Sigmoid colon (tissue), 6 donors: ENCODE measurements at regions not wholly inside any gene's neighbourhood (a gene's known extent, or its start where the extent isn't known, plus 50 kb on each side); places are given as distances from the start of the nearest gene placed in this dataset.

ENCODE experiments used
- DNase-seq: peaks from one replicate; pipeline ENCODE4 v3.0.0-alpha.2; 2019
- H3K27ac ChIP-seq, 4 donors: fragments of 200-600 bp; sonication (generic); one replicate each; pipeline ENCODE4 v1.5.1; 2016 to 2019; ENCODE audit warnings: mild to moderate bottlenecking in 1 of 4
- H3K27me3 ChIP-seq, 3 donors: fragments of 200-600 bp; sonication (generic); one replicate each; pipeline ENCODE4 v1.5.1; 2019; ENCODE audit warnings: mild to moderate bottlenecking in 1 of 3
- H3K36me3 ChIP-seq, 4 donors: fragments of 200-600 bp; sonication (generic); one replicate each; pipeline ENCODE4 v1.5.1; 2016 to 2019
- H3K4me1 ChIP-seq, 4 donors: fragments of 200-600 bp; sonication (generic); one replicate each; pipeline ENCODE4 v1.5.1; 2017 to 2019
- H3K4me3 ChIP-seq, 4 donors: fragments of 200-600 bp; sonication (generic); one replicate each; pipeline ENCODE4 v1.5.1; 2017 to 2019; ENCODE audit warnings: mild to moderate bottlenecking in 2 of 4, moderate library complexity in 1 of 4
- H3K9me3 ChIP-seq, 4 donors: fragments of 200-600 bp in 3 of 4; sonication (generic) in 3 of 4; one replicate each; pipeline versions ENCODE4 v1.5.1 to v1.6.1; 2013 to 2019
- CTCF ChIP-seq, 4 experiments: fragments of 450-650 bp in 3 of 4; fragments of 200-600 bp in 1 of 4; IDR thresholded peaks; one replicate each; pipeline ENCODE4 v1.5.1; 2016 to 2019; ENCODE audit warnings: antibody characterized with exemption in 4 of 4, mild to moderate bottlenecking in 3 of 4, moderate library complexity in 2 of 4
- EP300 ChIP-seq, 4 donors: sonication (generic); formaldehyde crosslinking; IDR thresholded peaks; one replicate each; pipeline ENCODE4 v1.6.1; 2017; ENCODE audit warnings: antibody characterized with exemption in 4 of 4
- POLR2A ChIP-seq, 2 donors: fragments of 450-650 bp; IDR thresholded peaks; one replicate each; pipeline ENCODE4 v1.6.1; 2016; ENCODE audit warnings: antibody characterized with exemption in 2 of 2, mild to moderate bottlenecking in 2 of 2, moderate library complexity in 2 of 2
- POLR2AphosphoS5 ChIP-seq, 4 donors: sonication (generic); formaldehyde crosslinking; IDR thresholded peaks; one replicate each; pipeline ENCODE4 v1.6.1; 2017; ENCODE audit warnings: antibody characterized with exemption in 4 of 4
- WGBS, 2 donors: extraction: QIAGEN DNeasy Blood & Tissue Kit; methylation state at CpG; one replicate each; pipeline ENCODE4 v1.1.7; 2013; 5-methylcytosine and 5-hydroxymethylcytosine counted together
- intact Hi-C: fragments of 100-400 bp; cut with DNase I; formaldehyde crosslinking; loops from one replicate; pipeline ENCODE4 v1.15.1; 2023
- donor health status: healthy with polysubstance abuse.
- donor health status: healthy.

- TF ChIP-seq CTCF (IDR thresholded peaks at IDR 0.05) = no peak
- no peak for TF ChIP-seq POLR2A (IDR thresholded peaks at IDR 0.05)
- TF ChIP-seq POLR2AphosphoS5 (IDR thresholded peaks at IDR 0.05) = no peak
- no peak for TF ChIP-seq EP300 (IDR thresholded peaks at IDR 0.05)
- Histone ChIP-seq H3K27me3 (no peaks in the 10 kb centered on the region), H3K4me1 (peaks cover 0 to 8% (median 2%) of the 10 kb centered on the region in 4 donors), H3K4me3 (no peak overlapping the region), H3K27ac (no peak overlapping the region), H3K36me3 (no peaks in the 10 kb centered on the region), H3K9me3 (peaks cover 0 to 4% (median 1%) of the 10 kb centered on the region in 4 donors)
- intact Hi-C loops = no loop called here
- no peak for DNase-seq
- 64 to 67% methylated on average over 6 of the region's 6 CpGs for WGBS, 2 donors
These were observed 162.9 kb upstream of the NBEA start for GRCh38 chr13:34779171-34779570.

- H3K36me3 ChIP-seq = no peaks in the 10 kb centered on the region
- intact Hi-C loops = no loop called here
These were observed 148.8 kb upstream of the NBEA start for GRCh38 chr13:34793301-34793700.

GRCh38 chr13:34803756-34804155 lies 138.3 kb upstream of the NBEA start:
- H3K4me3 ChIP-seq = no peak overlapping the region
- DNase-seq = no peak
- H3K36me3 ChIP-seq = no peaks in the 10 kb centered on the region
- H3K27me3 ChIP-seq = no peaks in the 10 kb centered on the region
- H3K27ac ChIP-seq = no peak overlapping the region
- H3K9me3 ChIP-seq = no peaks in the 10 kb centered on the region
- no peak for TF ChIP-seq POLR2AphosphoS5 (IDR thresholded peaks at IDR 0.05)
- TF ChIP-seq POLR2A (IDR thresholded peaks at IDR 0.05) = no peak
- no peak for TF ChIP-seq CTCF (IDR thresholded peaks at IDR 0.05)
- no peak for TF ChIP-seq EP300 (IDR thresholded peaks at IDR 0.05)
- intact Hi-C loops = no loop called here
- no peaks in the 10 kb centered on the region for H3K4me1 ChIP-seq
- 85 to 86% methylated on average over 4 of the region's 4 CpGs for WGBS, 2 donors

More at GRCh38 chr13:34793301-34793700, 148.8 kb upstream of the NBEA start:
- 23 to 69% methylated on average over 2 of the region's 2 CpGs for WGBS, 2 donors
- H3K27me3 ChIP-seq = no peaks in the 10 kb centered on the region
- no peak for TF ChIP-seq POLR2A (IDR thresholded peaks at IDR 0.05)
- no peak for TF ChIP-seq EP300 (IDR thresholded peaks at IDR 0.05)
- no peak for TF ChIP-seq POLR2AphosphoS5 (IDR thresholded peaks at IDR 0.05)
- TF ChIP-seq CTCF (IDR thresholded peaks at IDR 0.05) = no peak
- no peak overlapping the region for H3K4me3 ChIP-seq
- H3K27ac ChIP-seq = no peak overlapping the region
- H3K4me1 ChIP-seq = no peaks in the 10 kb centered on the region
- no peak for DNase-seq
- H3K9me3 ChIP-seq = peaks cover 0 to 14% (median 4%) of the 10 kb centered on the region in 4 donors

- 94 to 95% methylated on average over 1 of the region's 1 CpG for WGBS, 2 donors
- no peak for TF ChIP-seq EP300 (IDR thresholded peaks at IDR 0.05)
- no peak for TF ChIP-seq CTCF (IDR thresholded peaks at IDR 0.05)
- TF ChIP-seq POLR2AphosphoS5 (IDR thresholded peaks at IDR 0.05) = no peak
- no peak for TF ChIP-seq POLR2A (IDR thresholded peaks at IDR 0.05)
- H3K9me3 ChIP-seq = no peaks in the 10 kb centered on the region
- DNase-seq = no peak
- H3K27ac ChIP-seq = no peak overlapping the region
- no peaks in the 10 kb centered on the region for H3K36me3 ChIP-seq
- H3K27me3 ChIP-seq = no peaks in the 10 kb centered on the region
- intact Hi-C loops = no loop called here
- H3K4me1 ChIP-seq = no peaks in the 10 kb centered on the region
- H3K4me3 ChIP-seq = no peak overlapping the region
These were observed 136.7 kb upstream of the NBEA start for GRCh38 chr13:34805347-34805746.

GRCh38 chr13:34808649-34809048 lies 133.4 kb upstream of the NBEA start:
- H3K4me1 ChIP-seq = no peaks in the 10 kb centered on the region
- no peak for DNase-seq
- H3K27me3 ChIP-seq = no peaks in the 10 kb centered on the region
- no peaks in the 10 kb centered on the region for H3K36me3 ChIP-seq
- no peak overlapping the region for H3K4me3 ChIP-seq
- intact Hi-C loops = no loop called here
- no peaks in the 10 kb centered on the region for H3K9me3 ChIP-seq
- no peak overlapping the region for H3K27ac ChIP-seq
- TF ChIP-seq CTCF (IDR thresholded peaks at IDR 0.05) = no peak
- TF ChIP-seq EP300 (IDR thresholded peaks at IDR 0.05) = no peak
- TF ChIP-seq POLR2AphosphoS5 (IDR thresholded peaks at IDR 0.05) = no peak
- no peak for TF ChIP-seq POLR2A (IDR thresholded peaks at IDR 0.05)
